ENCODE measurements at regions not wholly inside any gene's neighbourhood (a gene's known extent, or its start where the extent isn't known, plus 50 kb on each side); places are given as distances from the start of the nearest gene placed in this dataset.

GRCh38 chr1:243927381-243927780, 77.3 kb upstream of the AKT3 start:
- ATAC-seq (no peak), DNase-seq (no peak)
- no peaks in the 10 kb centered on the region for H3K36me3 ChIP-seq
- WGBS (ENCODE audit: insufficient coverage, low coverage, low lambda C conversion rate, missing lambda C conversion rate) = 52% methylated on average over 2 of the region's 2 CpGs
- H3K9me3 ChIP-seq = no peaks in the 10 kb centered on the region
- H3K27me3 ChIP-seq = no peaks in the 10 kb centered on the region
- H3K27ac ChIP-seq = no peak overlapping the region
- H3K4me1 ChIP-seq = no peaks in the 10 kb centered on the region
- intact Hi-C loops (cut with DNase I) = no loop called here
- no peak overlapping the region for H3K4me3 ChIP-seq
- TF ChIP-seq CTCF (IDR thresholded peaks at IDR 0.05) (no peak), POLR2A (IDR thresholded peaks at IDR 0.05) (no peak)

- ATAC-seq (no peak), DNase-seq (no peak)
- Histone ChIP-seq H3K4me1 (no peaks in the 10 kb centered on the region), H3K27ac (no peak overlapping the region), H3K9me3 (no peaks in the 10 kb centered on the region), H3K27me3 (no peaks in the 10 kb centered on the region), H3K4me3 (no peak overlapping the region), H3K36me3 (no peaks in the 10 kb centered on the region)
- 48% methylated on average over 6 of the region's 6 CpGs for WGBS (ENCODE audit: insufficient coverage, low coverage, low lambda C conversion rate, missing lambda C conversion rate)
- no peak for TF ChIP-seq CTCF (IDR thresholded peaks at IDR 0.05)
- no peak for TF ChIP-seq POLR2A (IDR thresholded peaks at IDR 0.05)
- intact Hi-C loops (cut with DNase I) = no loop called here
Measured at GRCh38 chr1:243926803-243927245, 76.8 kb upstream of the AKT3 start.

GRCh38 chr1:243926299-243926698, 76.3 kb upstream of the AKT3 start:
- no peak overlapping the region for H3K4me3 ChIP-seq
- intact Hi-C loops (cut with DNase I) = no loop called here

GRCh38 chr1:243924588-243925349, 74.7 kb upstream of the AKT3 start:
- WGBS (ENCODE audit: insufficient coverage, low coverage, low lambda C conversion rate, missing lambda C conversion rate) = 36% methylated on average over 8 of the region's 11 CpGs
- Histone ChIP-seq H3K9me3 (no peaks in the 10 kb centered on the region), H3K27ac (no peak overlapping the region), H3K36me3 (no peaks in the 10 kb centered on the region), H3K4me3 (no peak overlapping the region), H3K27me3 (no peaks in the 10 kb centered on the region), H3K4me1 (no peaks in the 10 kb centered on the region)
- DNase-seq = no peak
- intact Hi-C loops (cut with DNase I) = no loop called here
- no peak for ATAC-seq
- no peak for TF ChIP-seq POLR2A (IDR thresholded peaks at IDR 0.05)
- TF ChIP-seq CTCF (IDR thresholded peaks at IDR 0.05) = no peak

More at GRCh38 chr1:243926299-243926698, 76.3 kb upstream of the AKT3 start:
- Histone ChIP-seq H3K27ac (no peak overlapping the region), H3K9me3 (no peaks in the 10 kb centered on the region), H3K4me1 (no peaks in the 10 kb centered on the region), H3K36me3 (no peaks in the 10 kb centered on the region), H3K27me3 (no peaks in the 10 kb centered on the region)
- TF ChIP-seq CTCF (IDR thresholded peaks at IDR 0.05) (no peak), POLR2A (IDR thresholded peaks at IDR 0.05) (no peak)
- no peak for DNase-seq
- no peak for ATAC-seq
- 34% methylated on average over 8 of the region's 8 CpGs for WGBS (ENCODE audit: insufficient coverage, low coverage, low lambda C conversion rate, missing lambda C conversion rate)
